ENCODE measurements at regions not wholly inside any gene's neighbourhood (a gene's known extent, or its start where the extent isn't known, plus 50 kb on each side); places are given as distances from the start of the nearest gene placed in this dataset.

- no peaks in the 10 kb centered on the region for H3K36me3 ChIP-seq (ENCODE audit: control insufficient read depth in 2 of 2, extremely low read depth in 1 of 2, insufficient read depth in 2 of 2, low read length in 2 of 2)
- no peak for DNase-seq (ENCODE audit: low read depth, low spot score)
- H3K27me3 ChIP-seq (ENCODE audit: control insufficient read depth, extremely low read depth, insufficient read depth, low read length) = peaks cover 17% of the 10 kb centered on the region
- H3K27ac ChIP-seq (ENCODE audit: control insufficient read depth, insufficient read depth, low read length) = no peak overlapping the region
- no peak overlapping the region for H3K9ac ChIP-seq (ENCODE audit: control insufficient read depth, extremely low read depth, insufficient read depth, low read length)
- dilution Hi-C loops (cut with MboI; ENCODE audit: extremely low pct_ligation_motif_present, low sequenced_read_pairs) = no loop called here
- H3K4me1 ChIP-seq (ENCODE audit: control insufficient read depth, extremely low read depth, insufficient read depth, low read length) = peaks cover 2% of the 10 kb centered on the region
- no peak overlapping the region for H3K4me3 ChIP-seq (ENCODE audit: control insufficient read depth in 2 of 3, extremely low read depth in 1 of 3, insufficient read depth in 2 of 3, low read depth in 1 of 3, low read length in 3 of 3)
- H3K9me1 ChIP-seq (ENCODE audit: control insufficient read depth, extremely low read depth, insufficient read depth, low read length) = no peaks in the 10 kb centered on the region
- no peaks in the 10 kb centered on the region for H3K79me2 ChIP-seq (ENCODE audit: control insufficient read depth, insufficient read depth, low read length)
- H4K20me1 ChIP-seq (ENCODE audit: control insufficient read depth, extremely low read depth, insufficient read depth, low read length) = no peaks in the 10 kb centered on the region
- no peak for TF ChIP-seq EZH2 (IDR thresholded peaks at IDR 0.05; ENCODE audit: low read length)
- TF ChIP-seq, protein P1, sequence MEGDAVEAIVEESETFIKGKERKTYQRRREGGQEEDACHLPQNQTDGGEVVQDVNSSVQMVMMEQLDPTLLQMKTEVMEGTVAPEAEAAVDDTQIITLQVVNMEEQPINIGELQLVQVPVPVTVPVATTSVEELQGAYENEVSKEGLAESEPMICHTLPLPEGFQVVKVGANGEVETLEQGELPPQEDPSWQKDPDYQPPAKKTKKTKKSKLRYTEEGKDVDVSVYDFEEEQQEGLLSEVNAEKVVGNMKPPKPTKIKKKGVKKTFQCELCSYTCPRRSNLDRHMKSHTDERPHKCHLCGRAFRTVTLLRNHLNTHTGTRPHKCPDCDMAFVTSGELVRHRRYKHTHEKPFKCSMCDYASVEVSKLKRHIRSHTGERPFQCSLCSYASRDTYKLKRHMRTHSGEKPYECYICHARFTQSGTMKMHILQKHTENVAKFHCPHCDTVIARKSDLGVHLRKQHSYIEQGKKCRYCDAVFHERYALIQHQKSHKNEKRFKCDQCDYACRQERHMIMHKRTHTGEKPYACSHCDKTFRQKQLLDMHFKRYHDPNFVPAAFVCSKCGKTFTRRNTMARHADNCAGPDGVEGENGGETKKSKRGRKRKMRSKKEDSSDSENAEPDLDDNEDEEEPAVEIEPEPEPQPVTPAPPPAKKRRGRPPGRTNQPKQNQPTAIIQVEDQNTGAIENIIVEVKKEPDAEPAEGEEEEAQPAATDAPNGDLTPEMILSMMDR (optimal IDR thresholded peaks at IDR 0.05 in 1 of 3, IDR thresholded peaks at IDR 0.05 in 1 of 3, conservative IDR thresholded peaks at IDR 0.05 in 1 of 3; ENCODE audit: extremely low read depth in 1 of 3, insufficient read depth in 2 of 3, low read length in 3 of 3) = no peak
- no peak overlapping the region for H3K4me2 ChIP-seq (ENCODE audit: control insufficient read depth, extremely low read depth, insufficient read depth, low read depth, low read length)
- H3K9me3 ChIP-seq (ENCODE audit: control insufficient read depth, low read depth, low read length) = no peaks in the 10 kb centered on the region
- no peak overlapping the region for H2AFZ ChIP-seq (ENCODE audit: control insufficient read depth, low read length)
- FAIRE-seq = no peak
Measured at GRCh38 chr7:132023466-132023865, 467.0 kb upstream of the PODXL start.

- Histone ChIP-seq H3K27ac (ENCODE audit: control insufficient read depth, insufficient read depth, low read length) (no peak overlapping the region), H3K4me3 (ENCODE audit: control insufficient read depth in 2 of 3, extremely low read depth in 1 of 3, insufficient read depth in 2 of 3, low read depth in 1 of 3, low read length in 3 of 3) (no peak overlapping the region), H3K36me3 (ENCODE audit: control insufficient read depth in 2 of 2, extremely low read depth in 1 of 2, insufficient read depth in 2 of 2, low read length in 2 of 2) (no peaks in the 10 kb centered on the region), H4K20me1 (ENCODE audit: control insufficient read depth, extremely low read depth, insufficient read depth, low read length) (no peaks in the 10 kb centered on the region), H3K4me1 (ENCODE audit: control insufficient read depth, extremely low read depth, insufficient read depth, low read length) (no peaks in the 10 kb centered on the region), H3K9me1 (ENCODE audit: control insufficient read depth, extremely low read depth, insufficient read depth, low read length) (no peaks in the 10 kb centered on the region), H3K4me2 (ENCODE audit: control insufficient read depth, extremely low read depth, insufficient read depth, low read depth, low read length) (no peak overlapping the region), H3K79me2 (ENCODE audit: control insufficient read depth, insufficient read depth, low read length) (no peaks in the 10 kb centered on the region), H3K9ac (ENCODE audit: control insufficient read depth, extremely low read depth, insufficient read depth, low read length) (no peak overlapping the region), H2AFZ (ENCODE audit: control insufficient read depth, low read length) (no peak overlapping the region), H3K9me3 (ENCODE audit: control insufficient read depth, low read depth, low read length) (no peaks in the 10 kb centered on the region), H3K27me3 (ENCODE audit: control insufficient read depth, extremely low read depth, insufficient read depth, low read length) (peaks cover 17% of the 10 kb centered on the region)
- TF ChIP-seq, protein P1 (optimal IDR thresholded peaks at IDR 0.05 in 1 of 3, IDR thresholded peaks at IDR 0.05 in 1 of 3, conservative IDR thresholded peaks at IDR 0.05 in 1 of 3; ENCODE audit: extremely low read depth in 1 of 3, insufficient read depth in 2 of 3, low read length in 3 of 3) = no peak
- TF ChIP-seq EZH2 (IDR thresholded peaks at IDR 0.05; ENCODE audit: low read length) = no peak
- no peak for FAIRE-seq
- dilution Hi-C loops (cut with MboI; ENCODE audit: extremely low pct_ligation_motif_present, low sequenced_read_pairs) = no loop called here
- DNase-seq (ENCODE audit: low read depth, low spot score) = no peak
Measured at GRCh38 chr7:132022188-132022587, 465.8 kb upstream of the PODXL start.
